Fibroblast of villous mesenchyme (primary cell): ENCODE measurements at regions not wholly inside any gene's neighbourhood (a gene's known extent, or its start where the extent isn't known, plus 50 kb on each side); places are given as distances from the start of the nearest gene placed in this dataset.

Source experiments
- DNase-seq: peaks from one replicate; pipeline ENCODE4 v3.0.0-alpha.2; 2010; ENCODE audit warnings: low read depth
- H3K4me3 ChIP-seq: 2 replicates; pipeline ENCODE4 v1.5.1; 2011; ENCODE audit warnings: low read depth, mild to moderate bottlenecking, low read length
- CTCF ChIP-seq: IDR thresholded peaks from 2 replicates; pipeline ENCODE4 v1.5.1; 2012; ENCODE audit warnings: low read depth, mild to moderate bottlenecking, low read length; ENCODE audit not compliant: insufficient read depth

GRCh38 chr4:41408859-41409593 lies 128.9 kb upstream of the LIMCH1 start:
- no peak for DNase-seq
- TF ChIP-seq CTCF = no peak
- H3K4me3 ChIP-seq = no peak overlapping the region

GRCh38 chr4:41409594-41409895 lies 128.4 kb upstream of the LIMCH1 start:
- no peak overlapping the region for H3K4me3 ChIP-seq
- no peak for DNase-seq
- TF ChIP-seq CTCF = no peak

GRCh38 chr4:41410049-41410448 lies 127.9 kb upstream of the LIMCH1 start:
- DNase-seq = no peak
- TF ChIP-seq CTCF = no peak
- no peak overlapping the region for H3K4me3 ChIP-seq

GRCh38 chr4:41413670-41414411 lies 124.1 kb upstream of the LIMCH1 start:
- peak; percentile 63 for DNase-seq
- no peak for TF ChIP-seq CTCF
- no peak overlapping the region for H3K4me3 ChIP-seq

- DNase-seq = peak; percentile 8
- TF ChIP-seq CTCF = no peak
- no peak overlapping the region for H3K4me3 ChIP-seq
Measured at GRCh38 chr4:41414412-41414779, 123.6 kb upstream of the LIMCH1 start.

GRCh38 chr4:41418444-41418843 lies 119.5 kb upstream of the LIMCH1 start:
- peak; percentile 51 for DNase-seq
- H3K4me3 ChIP-seq = no peak overlapping the region
- TF ChIP-seq CTCF = no peak
